Transverse colon (tissue), 4 donors: ENCODE measurements at regions not wholly inside any gene's neighbourhood (a gene's known extent, or its start where the extent isn't known, plus 50 kb on each side); places are given as distances from the start of the nearest gene placed in this dataset.

Source experiments
- CTCF ChIP-seq, 5 experiments: fragments of 200-600 bp in 3 of 5; fragments of 450-650 bp in 2 of 5; sonication (generic) in 3 of 5; IDR thresholded peaks; 1 replicate in 2 of 5; 2 replicates in 3 of 5; pipeline ENCODE4 v1.5.1; 2016 to 2017; ENCODE audit warnings: antibody characterized with exemption in 5 of 5, inconsistent platforms in 3 of 5, mild to moderate bottlenecking in 2 of 5, moderate library complexity in 1 of 5
- POLR2A ChIP-seq: fragments of 450-650 bp; IDR thresholded peaks from one replicate; pipeline ENCODE4 v1.6.1; 2016; ENCODE audit warnings: antibody characterized with exemption, mild to moderate bottlenecking, moderate library complexity
- POLR2AphosphoS5 ChIP-seq, 3 donors: sonication (generic); formaldehyde crosslinking; IDR thresholded peaks; one replicate each; pipeline ENCODE4 v1.6.1; 2016; ENCODE audit warnings: antibody characterized with exemption in 3 of 3

- TF ChIP-seq CTCF (IDR thresholded peaks at IDR 0.05) (no peak), POLR2A (no peak), POLR2AphosphoS5 (IDR thresholded peaks at IDR 0.05) (no peak)
Measured at GRCh38 chr5:54848581-54848980, 136.8 kb downstream of the ESM1 start.
